IPS-NIHi11 (cell line): ENCODE measurements at regions not wholly inside any gene's neighbourhood (a gene's known extent, or its start where the extent isn't known, plus 50 kb on each side); places are given as distances from the start of the nearest gene placed in this dataset.

Experiments used
- DNase-seq: peaks from one replicate; pipeline ENCODE4 v3.0.0; 2012; ENCODE audit warnings: mixed read lengths, low spot score

GRCh38 chr11:116180806-116181600, 591.8 kb downstream of the BUD13 start:
- DNase-seq = no peak

GRCh38 chr11:116179401-116179800, 593.4 kb downstream of the BUD13 start:
- DNase-seq = no peak

- DNase-seq = no peak
These were observed 595.1 kb downstream of the BUD13 start for GRCh38 chr11:116177521-116178210.

- DNase-seq = no peak
These were observed 596.2 kb downstream of the BUD13 start for GRCh38 chr11:116176484-116177005.

- no peak for DNase-seq
These were observed 597.1 kb downstream of the BUD13 start for GRCh38 chr11:116175707-116176106.

GRCh38 chr11:116173941-116174911, 598.6 kb downstream of the BUD13 start:
- no peak for DNase-seq

- DNase-seq = no peak
These were observed 599.3 kb downstream of the BUD13 start for GRCh38 chr11:116173506-116173905.

- DNase-seq = no peak
These were observed 599.9 kb downstream of the BUD13 start for GRCh38 chr11:116172851-116173250.

GRCh38 chr11:116172156-116172555, 600.6 kb downstream of the BUD13 start:
- DNase-seq = no peak

- DNase-seq = no peak
These were observed 601.3 kb downstream of the BUD13 start for GRCh38 chr11:116171271-116172140.

- DNase-seq = peak; percentile 42
These were observed 602.2 kb downstream of the BUD13 start for GRCh38 chr11:116170526-116171120.

GRCh38 chr11:116169776-116170175, 603.0 kb downstream of the BUD13 start:
- DNase-seq = no peak

- DNase-seq = no peak
These were observed 604.4 kb downstream of the BUD13 start for GRCh38 chr11:116168459-116168787.

- DNase-seq = no peak
These were observed 604.9 kb downstream of the BUD13 start for GRCh38 chr11:116167706-116168458.

GRCh38 chr11:116166573-116167465, 606.0 kb downstream of the BUD13 start:
- no peak for DNase-seq

- no peak for DNase-seq
These were observed 607.9 kb downstream of the BUD13 start for GRCh38 chr11:116164843-116165242.

GRCh38 chr11:116162886-116163230, 609.9 kb downstream of the BUD13 start:
- peak; percentile 60 for DNase-seq

GRCh38 chr11:116162086-116162885, 610.5 kb downstream of the BUD13 start:
- no peak for DNase-seq
